C1 segment of cervical spinal cord (tissue), 14 donors: ENCODE measurements at regions not wholly inside any gene's neighbourhood (a gene's known extent, or its start where the extent isn't known, plus 50 kb on each side); places are given as distances from the start of the nearest gene placed in this dataset.
A peak's percentile ranks its signal among the peaks of the same experiment; 100 is the strongest.

ENCODE experiments used
- DNase-seq, 14 donors: peaks; one replicate each; lab custom pipeline; 2025; lab: John Stamatoyannopoulos, UW

DNA sequence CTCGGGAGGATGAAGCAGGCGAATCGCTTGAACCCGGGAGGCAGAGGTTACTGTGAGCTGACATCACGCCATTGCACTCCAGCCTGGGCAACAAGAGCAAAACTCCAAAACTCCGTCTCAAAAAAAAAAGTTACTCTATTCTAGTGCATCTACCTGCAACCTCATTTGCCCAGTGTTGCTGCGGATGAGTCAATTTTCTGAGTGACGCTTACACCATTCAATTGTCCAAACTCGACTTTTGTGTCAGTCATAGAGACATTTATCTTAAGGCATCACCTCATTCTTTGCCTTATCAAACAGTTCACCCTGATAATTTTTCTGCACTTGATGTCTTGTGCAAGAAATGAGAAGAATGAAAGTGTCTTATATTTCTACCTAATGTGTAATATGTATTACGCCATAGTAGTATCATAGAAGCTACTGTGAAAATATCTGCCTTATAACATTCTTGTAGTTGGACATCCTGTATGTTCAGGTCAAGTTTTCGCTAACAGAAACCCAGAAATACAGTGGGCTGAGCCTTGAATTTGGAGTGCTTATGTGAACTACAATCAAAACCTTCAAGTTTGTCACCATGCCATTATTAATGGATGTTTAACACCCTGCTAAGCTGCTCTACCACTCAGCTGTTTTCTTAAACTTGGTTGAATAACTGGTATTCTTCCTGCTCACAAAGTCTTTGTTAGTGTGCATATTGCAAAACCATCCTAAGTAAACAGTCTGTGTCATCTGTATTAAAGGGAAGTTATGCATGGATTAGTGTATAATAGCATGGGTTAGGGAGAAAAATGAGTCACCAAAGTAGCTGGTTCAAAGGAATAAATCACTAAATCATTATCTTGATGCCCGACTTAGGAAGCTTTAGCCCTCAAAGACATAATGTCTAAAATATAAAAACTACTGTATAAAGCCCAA, 531.0 kb upstream of the NR2F2 start:
- DNase-seq, result no peak

DNA sequence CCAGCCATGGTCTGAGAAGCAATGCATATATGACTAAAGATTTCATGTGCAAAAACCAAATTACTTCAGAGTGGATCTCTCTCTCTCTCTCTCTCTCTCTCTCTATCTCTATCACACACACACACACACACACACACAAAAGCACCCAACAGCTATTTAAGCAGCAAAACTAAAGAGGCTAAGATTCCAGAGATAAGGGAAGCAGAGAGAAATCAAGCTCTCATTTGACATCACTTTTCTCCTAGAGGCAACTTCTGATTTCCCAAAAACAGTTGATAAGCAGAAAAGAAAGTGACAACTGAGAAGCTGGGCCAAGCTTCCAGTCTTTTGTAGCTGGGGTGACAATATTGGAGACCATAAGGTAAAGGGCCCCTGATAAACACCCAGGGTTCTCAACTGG, 526.0 kb upstream of the NR2F2 start:
- no peak for DNase-seq

GRCh38 chr15:95812491-95812890, 518.0 kb upstream of the NR2F2 start:
- DNase-seq, result no peak

DNA sequence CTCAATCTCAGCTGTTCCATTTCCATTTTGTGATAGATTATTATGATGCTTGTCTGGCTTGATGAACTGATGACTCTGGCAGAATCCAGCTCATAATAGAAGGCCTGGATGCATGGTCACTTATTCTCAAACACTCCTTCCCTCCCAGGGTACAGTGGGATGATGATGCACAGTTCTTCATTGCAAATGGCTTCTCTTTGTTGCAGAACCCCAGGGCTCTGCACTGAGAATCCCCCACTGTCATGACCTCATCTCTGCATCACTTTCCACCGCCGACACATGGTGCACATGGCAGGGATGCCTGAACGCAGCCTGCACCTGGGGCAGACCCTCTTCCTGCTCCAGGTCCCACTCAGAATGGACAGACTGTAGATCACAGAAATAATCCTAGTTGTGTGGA, 515.6 kb upstream of the NR2F2 start:
- DNase-seq, result no peak

DNA sequence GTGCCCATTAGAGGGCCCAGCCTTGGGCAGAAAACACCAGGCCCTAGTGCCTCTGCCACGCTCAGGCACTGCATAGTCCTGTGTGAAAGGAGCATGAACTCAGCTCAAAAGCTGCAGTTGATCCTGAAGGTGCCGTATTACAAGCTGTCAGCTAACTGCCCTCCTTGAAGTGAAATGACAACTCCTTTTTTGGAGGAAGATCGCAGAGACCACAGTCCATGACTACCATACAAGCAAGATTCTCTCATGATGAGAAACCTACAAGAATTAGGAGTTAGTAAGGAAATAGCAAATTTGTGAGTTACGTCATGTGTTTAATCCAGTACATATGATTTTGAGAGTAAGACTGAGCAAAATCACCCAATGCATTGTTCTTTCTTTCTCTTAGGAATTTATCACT, 513.9 kb upstream of the NR2F2 start:
- DNase-seq, result no peak

- DNase-seq, result peak in 1 of 14 donors; percentile 72
These were observed 507.5 kb upstream of the NR2F2 start for GRCh38 chr15:95822961-95823360.

DNA sequence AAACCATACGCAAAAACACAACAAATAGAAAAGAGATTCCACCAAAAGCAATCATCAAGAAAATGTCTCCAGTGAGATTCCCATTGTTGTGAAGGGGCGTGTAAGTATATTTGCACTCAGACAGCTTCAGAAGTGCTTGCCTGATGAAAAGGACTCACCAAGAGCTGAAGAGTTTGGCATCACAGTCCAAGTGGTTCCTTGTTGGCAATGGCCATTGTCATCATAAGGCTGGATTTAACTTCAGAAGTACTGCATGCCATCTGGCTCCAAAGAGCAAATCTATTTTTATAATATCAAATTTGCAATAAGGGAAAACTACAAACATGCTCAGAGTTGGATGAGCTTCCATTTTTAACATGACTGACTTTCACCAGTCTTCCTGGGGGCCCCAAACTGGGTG, 505.3 kb upstream of the NR2F2 start:
- peak in 1 of 14 donors; percentile 40 for DNase-seq

GRCh38 chr15:95825671-95826411, 504.7 kb upstream of the NR2F2 start:
- DNase-seq, result peak in 1 of 14 donors; percentile 72

- peak in 1 of 14 donors; percentile 9 for DNase-seq
These were observed 503.9 kb upstream of the NR2F2 start for GRCh38 chr15:95826412-95827195.

DNA sequence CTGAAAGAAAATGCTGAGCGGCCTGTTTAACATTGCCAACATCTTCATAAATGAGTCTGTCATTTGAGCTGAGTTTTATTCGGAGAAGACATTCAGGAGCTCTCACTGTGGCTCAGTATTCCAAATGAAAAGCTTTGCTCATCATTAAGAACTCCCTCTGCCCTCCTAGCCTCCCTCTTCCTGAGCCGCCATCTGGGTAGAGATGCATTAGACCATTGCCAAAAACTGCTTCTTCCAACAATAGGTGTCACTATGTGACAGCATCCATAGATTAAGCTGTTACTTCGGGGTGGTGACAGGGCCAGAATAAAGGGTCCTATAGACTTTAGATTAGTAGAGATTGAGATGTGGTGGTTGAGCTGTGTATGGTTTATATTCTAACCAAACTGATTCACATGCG, 501.4 kb upstream of the NR2F2 start:
- DNase-seq, result peak in 1 of 14 donors; percentile 46

DNA sequence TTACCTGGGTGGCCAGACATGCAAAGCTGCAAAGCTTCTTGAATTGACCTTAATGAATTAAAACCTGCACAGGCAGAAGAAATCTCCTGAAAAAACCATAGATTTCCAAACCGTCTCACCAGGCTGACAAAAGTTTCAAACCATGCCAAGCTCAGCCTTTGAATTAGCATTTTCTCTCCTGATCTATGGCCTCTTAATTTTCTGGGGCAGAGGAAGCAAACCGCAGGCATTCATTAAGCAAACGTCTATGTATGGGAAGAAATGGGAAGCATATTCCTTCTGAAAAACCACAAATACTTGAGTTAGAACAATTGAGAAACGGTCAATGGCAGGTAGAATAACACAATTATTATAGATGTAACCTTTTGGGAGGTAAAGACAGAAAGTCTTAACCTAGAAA, 500.2 kb upstream of the NR2F2 start:
- DNase-seq, result no peak

DNA sequence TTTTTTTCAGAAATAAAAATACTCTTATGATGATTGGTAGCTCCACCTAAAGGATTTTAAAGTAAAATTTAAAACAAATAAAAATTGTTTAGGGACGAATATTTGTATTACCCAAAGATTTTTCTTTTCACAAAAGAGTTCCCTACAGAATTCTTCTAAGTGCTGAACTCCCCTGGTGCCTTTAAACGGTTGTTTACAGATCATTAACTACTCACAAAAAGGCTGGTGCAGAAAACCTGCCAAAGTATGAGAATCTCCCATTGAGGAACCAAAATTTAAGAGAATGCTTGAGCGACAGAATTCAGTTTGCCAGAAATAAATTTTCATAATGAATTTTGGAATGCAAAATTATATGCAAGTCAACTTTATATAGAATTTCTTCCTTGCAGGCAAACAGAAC, 497.8 kb upstream of the NR2F2 start:
- DNase-seq, result no peak

GRCh38 chr15:95834028-95834804, 496.3 kb upstream of the NR2F2 start:
- no peak for DNase-seq

DNA sequence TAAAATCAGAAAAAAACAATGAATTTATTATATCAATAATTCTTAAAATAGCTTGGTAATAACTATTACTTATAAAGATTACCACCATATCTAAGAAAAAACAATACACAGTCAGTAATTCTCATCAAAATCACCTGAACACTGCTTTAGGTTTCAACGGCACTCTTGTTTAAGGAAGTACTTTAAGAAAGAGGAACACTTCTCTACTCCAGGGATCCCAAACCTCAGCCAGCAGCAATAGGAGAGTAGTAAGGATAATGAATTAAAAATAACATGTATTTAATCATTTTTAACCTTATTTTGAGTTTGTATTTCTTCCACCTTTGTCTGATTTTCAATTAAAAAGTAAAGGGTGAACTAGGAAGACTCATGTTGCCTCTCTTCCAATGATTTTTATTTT, 494.0 kb upstream of the NR2F2 start:
- no peak for DNase-seq

GRCh38 chr15:95837341-95838004, 493.0 kb upstream of the NR2F2 start:
- DNase-seq, result no peak

- no peak for DNase-seq
These were observed 491.1 kb upstream of the NR2F2 start for GRCh38 chr15:95839367-95839782.

DNA sequence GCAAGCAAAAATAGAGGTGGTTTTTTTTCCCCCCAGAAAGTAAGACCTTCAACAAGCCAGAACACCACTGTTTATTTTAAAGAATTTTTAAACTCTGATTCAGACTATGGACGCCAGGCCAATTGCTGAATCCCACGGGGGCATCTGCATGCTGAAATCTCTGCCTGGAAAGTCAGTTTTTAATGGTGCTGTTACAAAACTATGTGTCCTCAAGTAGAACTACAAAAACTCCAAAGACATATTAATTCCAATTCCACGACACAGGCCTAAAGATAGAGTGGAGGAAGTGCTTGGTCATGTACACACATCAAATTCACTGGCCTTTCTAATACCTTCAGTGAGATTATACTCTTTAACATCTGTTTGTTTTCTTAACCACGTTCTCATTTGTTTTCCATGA, 490.5 kb upstream of the NR2F2 start:
- no peak for DNase-seq

- DNase-seq, result no peak
These were observed 489.6 kb upstream of the NR2F2 start for GRCh38 chr15:95840855-95841254.

GRCh38 chr15:95842576-95842975, 487.9 kb upstream of the NR2F2 start:
- DNase-seq, result no peak

DNA sequence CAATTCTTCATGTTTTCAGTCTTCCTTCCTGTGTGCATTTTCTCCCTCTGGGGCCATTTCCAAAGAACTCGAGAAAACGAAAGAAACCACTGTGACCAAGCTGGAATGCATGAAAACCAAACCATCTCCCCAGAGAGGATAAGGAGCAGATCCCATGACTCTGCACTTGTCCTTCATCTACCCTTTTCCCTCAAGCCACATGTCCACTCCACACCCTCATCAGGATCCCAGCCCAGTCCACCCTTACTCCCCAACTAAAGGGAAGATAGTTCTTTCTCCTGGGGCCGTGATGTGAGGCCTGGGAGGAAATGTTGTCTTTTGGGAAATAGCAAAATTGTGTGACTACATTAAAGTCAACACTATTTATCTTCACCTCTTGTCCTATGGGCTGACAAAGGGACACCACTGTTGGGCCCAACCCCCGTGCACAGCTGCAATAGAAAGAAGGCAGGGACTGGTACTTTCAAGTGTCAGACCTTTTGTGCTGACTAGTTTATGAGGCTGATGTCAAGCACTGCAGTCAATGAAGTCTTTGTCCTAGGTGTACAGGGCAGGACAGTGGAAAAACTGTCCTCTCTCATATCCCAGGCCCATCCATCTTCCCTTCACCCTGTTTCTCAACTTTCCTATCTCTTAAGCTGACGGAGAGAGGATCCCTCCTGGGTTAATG, 487.1 kb upstream of the NR2F2 start:
- peak in 8 of 14 donors; percentile 2 to 33 (median 13) for DNase-seq
